ENCODE measurements at regions not wholly inside any gene's neighbourhood (a gene's known extent, or its start where the extent isn't known, plus 50 kb on each side); places are given as distances from the start of the nearest gene placed in this dataset.

- no peak for DNase-seq
Measured at GRCh38 chr4:140316799-140317198, 56.6 kb upstream of the SCOC start.

GRCh38 chr4:140315970-140316369 is 57.5 kb upstream of the SCOC start:
- DNase-seq, result no peak

- no peak for DNase-seq
Measured at GRCh38 chr4:140315438-140315837, 58.0 kb upstream of the SCOC start.

- DNase-seq, result no peak
Measured at GRCh38 chr4:140315019-140315418, 58.4 kb upstream of the SCOC start.

- DNase-seq, result no peak
Measured at GRCh38 chr4:140312100-140312499, 61.3 kb upstream of the SCOC start.

GRCh38 chr4:140311257-140311835 is 62.1 kb upstream of the SCOC start:
- DNase-seq, result no peak

GRCh38 chr4:140309124-140309870 is 64.1 kb upstream of the SCOC start:
- peak in 1 of 2 experiments; percentile 14 for DNase-seq

- DNase-seq, result peak; percentile 49 to 51
Measured at GRCh38 chr4:140308366-140309123, 64.9 kb upstream of the SCOC start.

- no peak for DNase-seq
Measured at GRCh38 chr4:140305053-140305452, 68.4 kb upstream of the SCOC start.

GRCh38 chr4:140304346-140304745 is 69.1 kb upstream of the SCOC start:
- DNase-seq, result no peak

GRCh38 chr4:140302151-140302859 is 71.1 kb upstream of the SCOC start:
- no peak for DNase-seq

GRCh38 chr4:140300271-140300970 is 73.0 kb upstream of the SCOC start:
- no peak for DNase-seq

GRCh38 chr4:140298001-140298400 is 75.4 kb upstream of the SCOC start:
- DNase-seq, result no peak

GRCh38 chr4:140297221-140297570 is 76.2 kb upstream of the SCOC start:
- DNase-seq, result peak in 1 of 2 experiments; percentile 7

- DNase-seq, result peak in 1 of 2 experiments; percentile 16
Measured at GRCh38 chr4:140296335-140297220, 76.9 kb upstream of the SCOC start.

GRCh38 chr4:140293979-140294378 is 79.5 kb upstream of the SCOC start:
- no peak for DNase-seq

- no peak for DNase-seq
Measured at GRCh38 chr4:140291259-140291658, 82.2 kb upstream of the SCOC start.

GRCh38 chr4:140289486-140289885 is 84.0 kb upstream of the SCOC start:
- no peak for DNase-seq

- no peak for DNase-seq
Measured at GRCh38 chr4:140286456-140286855, 87.0 kb upstream of the SCOC start.

GRCh38 chr4:140284456-140284855 is 89.0 kb upstream of the SCOC start:
- no peak for DNase-seq

- no peak for DNase-seq
Measured at GRCh38 chr4:140281828-140282552, 91.5 kb upstream of the SCOC start.
